K562 (cell line): ENCODE measurements at regions not wholly inside any gene's neighbourhood (a gene's known extent, or its start where the extent isn't known, plus 50 kb on each side); places are given as distances from the start of the nearest gene placed in this dataset.

Source experiments
- ATAC-seq: fragments of 200-7000 bp; cut with Tn5 transposase; 3 replicates; pipeline ENCODE4 v1.9.1; 2020; ENCODE audit warnings: moderate library complexity
- BruUV-seq: library from RNA; stranded (reverse); fragments of 400-500 nt; replicated peaks from 2 replicates; lab custom pipeline; 2021; lab: Mats Ljungman, UMichigan
- CTCF ChIA-PET: fragments of 300-600 bp; formaldehyde crosslinking; extraction: SDS; loops from one replicate; lab custom pipeline; 2021; ENCODE audit warnings: low intra/inter-chr PET ratio; lab: Yijun Ruan, JAX
- POLR2A ChIA-PET: fragments of 300-600, 350-650 bp; sonication (Branson Sonifier 250); formaldehyde crosslinking; extraction: SDS; loops from one replicate; lab custom pipeline; 2021; ENCODE audit warnings: antibody characterized with exemption, inconsistent platforms; lab: Yijun Ruan, JAX
- DNase-seq, 4 experiments: peaks; one replicate each; pipeline versions ENCODE4 v3.0.0 to v3.0.0-alpha.2; 2011 to 2018; ENCODE audit warnings: low spot score in 3 of 4, mixed read lengths in 3 of 4; ENCODE audit errors: extremely low read depth in 1 of 4
- FAIRE-seq: peaks from 2 replicates; lab custom pipeline; 2011; peaks lifted over from hg19 to GRCh38; lab: Jason Lieb, UNC
- H2AFZ ChIP-seq: 2 replicates; pipeline ENCODE4 v1.6.0; 2011; ENCODE audit warnings: low read depth, low read length, control low read depth, inconsistent platforms
- H3K27ac ChIP-seq: fragments of 200-600 bp; 3 replicates; pipeline ENCODE4 v1.8.0; 2011; ENCODE audit warnings: low read depth, mild to moderate bottlenecking, control low read depth, inconsistent platforms, low read length, moderate library complexity, mixed read lengths; ENCODE audit errors: extremely low read depth
- H3K27me3 ChIP-seq, 2 experiments: fragments of 300-600 bp in 1 of 2; 2 replicates in 1 of 2; 3 replicates in 1 of 2; pipeline versions ENCODE4 v1.6.0 to v1.8.0; 2011; ENCODE audit warnings: inconsistent platforms in 2 of 2, low read length in 2 of 2, mild to moderate bottlenecking in 1 of 2, mixed read lengths in 1 of 2, moderate library complexity in 1 of 2; ENCODE audit not compliant: control insufficient read depth in 2 of 2, insufficient read depth in 2 of 2
- H3K36me3 ChIP-seq: fragments of 300-600 bp; 3 replicates; pipeline ENCODE4 v1.8.0; 2011; ENCODE audit warnings: mild to moderate bottlenecking, low read length, inconsistent platforms; ENCODE audit not compliant: control insufficient read depth, insufficient read depth
- H3K4me1 ChIP-seq, 2 experiments: fragments of 200-600 bp in 1 of 2; replicated peaks in 1 of 2; 2 replicates in 1 of 2; 3 replicates in 1 of 2; pipeline versions ENCODE4 v1.5.1 to v1.8.0; 2011; ENCODE audit warnings: inconsistent platforms in 2 of 2, low read length in 2 of 2, mild to moderate bottlenecking in 1 of 2, mixed read lengths in 1 of 2, moderate library complexity in 1 of 2; ENCODE audit not compliant: control insufficient read depth in 2 of 2, insufficient read depth in 2 of 2
- H3K4me2 ChIP-seq: 2 replicates; pipeline ENCODE4 v1.6.1; 2011; ENCODE audit warnings: low read length, control low read depth, inconsistent platforms, mixed read lengths; ENCODE audit not compliant: insufficient read depth
- H3K4me3 ChIP-seq: fragments of 200-600 bp; sonication (generic), shearing (Covaris generic); 2 replicates; pipeline ENCODE4 v1.5.1; 2016; ENCODE audit warnings: control low read depth, inconsistent platforms
- H3K79me2 ChIP-seq: fragments of 200-600 bp; 3 replicates; pipeline ENCODE4 v1.8.0; 2011; ENCODE audit warnings: low read length, inconsistent platforms; ENCODE audit not compliant: control insufficient read depth, insufficient read depth
- H3K9ac ChIP-seq, 2 experiments: 2 replicates each; pipeline versions ENCODE4 v1.6.0 to v1.6.1; 2011; ENCODE audit warnings: low read depth in 2 of 2, low read length in 2 of 2, control low read depth in 1 of 2, inconsistent platforms in 1 of 2, mild to moderate bottlenecking in 1 of 2, mixed read lengths in 1 of 2; ENCODE audit not compliant: insufficient read depth in 1 of 2
- H3K9me1 ChIP-seq: one replicate; pipeline ENCODE4 v1.6.0; 2011; ENCODE audit warnings: inconsistent platforms, mild to moderate bottlenecking, low read length, moderate library complexity; ENCODE audit not compliant: control insufficient read depth, insufficient read depth
- H3K9me3 ChIP-seq: replicated peaks from 2 replicates; pipeline ENCODE4 v1.5.1; 2011; ENCODE audit warnings: low read depth, low read length, inconsistent platforms; ENCODE audit not compliant: control insufficient read depth, insufficient read depth
- H4K20me1 ChIP-seq: replicated peaks from 2 replicates; pipeline ENCODE4 v1.6.1; 2011; ENCODE audit warnings: low read length, inconsistent platforms, mixed read lengths; ENCODE audit not compliant: control insufficient read depth, insufficient read depth
- CREBBP ChIP-seq: IDR thresholded peaks from one replicate; pipeline ENCODE4 v1.6.1; 2012; ENCODE audit warnings: low read depth, mild to moderate bottlenecking, control low read depth, inconsistent platforms, low read length
- HNRNPH1 ChIP-seq: fragments of 200-400 bp; formaldehyde crosslinking; optimal IDR thresholded peaks from 2 replicates; pipeline ENCODE3; 2017; ENCODE audit warnings: low read depth, mild to moderate bottlenecking, low read length, moderate library complexity
- NRF1 ChIP-seq, 2 experiments: fragments of 450-650 bp; IDR thresholded peaks in 1 of 2; conservative IDR thresholded peaks in 1 of 2; 2 replicates each; pipeline ENCODE4 v1.6.1; 2014; ENCODE audit warnings: mild to moderate bottlenecking in 2 of 2
- RFX7 ChIP-seq: fragments of 250-450 bp; sonication (Bioruptor Pico); IDR thresholded peaks from 2 replicates; pipeline ENCODE4 v1.5.1; 2021; ENCODE audit warnings: mild to moderate bottlenecking
- SREBF2 ChIP-seq: sonication (generic); formaldehyde crosslinking; IDR thresholded peaks from 2 replicates; pipeline ENCODE4 v1.4.0; 2020; ENCODE audit warnings: mild to moderate bottlenecking, missing genetic modification reagents
- SRF ChIP-seq, 2 experiments: fragments of 250-450, 450-650 bp in 1 of 2; sonication (Bioruptor Pico) in 1 of 2; sonication (generic) in 1 of 2; formaldehyde crosslinking; IDR thresholded peaks; 2 replicates each; pipeline versions ENCODE4 v1.5.0 to v1.5.1; 2020 to 2022; ENCODE audit warnings: mild to moderate bottlenecking in 1 of 2, missing genetic modification reagents in 1 of 2
- TCFL5 ChIP-seq: fragments of 250-450 bp; sonication (Bioruptor Pico); conservative IDR thresholded peaks from 2 replicates; pipeline ENCODE4 v1.6.1; 2021; ENCODE audit warnings: mild to moderate bottlenecking, moderate library complexity, matching md5 sums
- ZFP1 ChIP-seq: fragments of 450-650 bp; formaldehyde crosslinking; IDR thresholded peaks from 2 replicates; pipeline ENCODE4 v1.4.0; 2020; ENCODE audit warnings: mild to moderate bottlenecking, mixed read lengths
- ZNF764 ChIP-seq: fragments of 250-450 bp; sonication (Bioruptor Pico); IDR thresholded peaks from 2 replicates; pipeline ENCODE4 v1.4.0; 2020; ENCODE audit warnings: low read depth, mild to moderate bottlenecking, moderate library complexity
- ZNF780A ChIP-seq: fragments of 250-450 bp; sonication (Bioruptor Pico); IDR thresholded peaks from 2 replicates; pipeline ENCODE4 v1.5.0; 2021; ENCODE audit warnings: mild to moderate bottlenecking
- in situ Hi-C: fragments of 300-500 bp; cut with MboI; formaldehyde crosslinking; loops from 4 replicates; pipeline ENCODE4 v1.15.0; 2018; ENCODE audit warnings: inconsistent platforms, mixed read lengths
- intact Hi-C: fragments of 100-400 bp; cut with micrococcal nuclease; formaldehyde crosslinking; loops from 2 replicates; pipeline ENCODE4 v1.14.2; 2022

DNA sequence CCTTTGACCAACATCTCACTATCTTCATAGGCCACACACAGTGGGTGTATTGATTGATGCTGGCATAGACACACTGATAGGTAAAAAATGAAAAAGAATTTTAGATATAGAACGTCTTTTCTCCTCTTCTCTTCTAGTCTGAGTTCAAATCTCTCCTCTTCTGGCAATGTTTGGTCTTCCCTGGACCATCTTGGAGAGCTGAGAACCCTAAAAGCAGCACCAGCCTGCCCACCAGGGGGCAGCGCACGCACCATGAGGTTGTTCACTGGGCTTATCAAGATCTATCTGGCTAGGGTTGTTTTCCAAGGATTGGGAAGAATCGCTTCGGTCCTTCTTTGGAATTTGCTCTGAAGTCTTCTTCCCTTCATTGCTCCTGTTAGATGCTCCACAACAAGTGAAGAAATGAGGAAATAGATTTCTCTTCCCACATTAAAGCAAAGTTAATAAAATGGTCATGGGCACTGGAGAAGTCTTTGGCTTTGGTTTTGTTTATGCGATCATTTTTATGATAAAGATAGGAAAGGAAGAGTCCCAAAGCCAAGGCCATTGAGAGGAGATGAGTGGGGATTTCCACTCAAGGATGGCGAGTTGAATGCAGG is 104.0 kb upstream of the OLIG2 start (continued):
- TF ChIP-seq ZNF780A (CRISPR knock-in tag) (no peak), SRF (CRISPR knock-in tag; IDR thresholded peaks at IDR 0.05) (peak in 1 of 2 experiments; percentile 73; a peak in 1 of 4 replicates), SREBF2 (CRISPR knock-in tag) (no peak), ZNF764 (CRISPR knock-in tag) (no peak)

DNA sequence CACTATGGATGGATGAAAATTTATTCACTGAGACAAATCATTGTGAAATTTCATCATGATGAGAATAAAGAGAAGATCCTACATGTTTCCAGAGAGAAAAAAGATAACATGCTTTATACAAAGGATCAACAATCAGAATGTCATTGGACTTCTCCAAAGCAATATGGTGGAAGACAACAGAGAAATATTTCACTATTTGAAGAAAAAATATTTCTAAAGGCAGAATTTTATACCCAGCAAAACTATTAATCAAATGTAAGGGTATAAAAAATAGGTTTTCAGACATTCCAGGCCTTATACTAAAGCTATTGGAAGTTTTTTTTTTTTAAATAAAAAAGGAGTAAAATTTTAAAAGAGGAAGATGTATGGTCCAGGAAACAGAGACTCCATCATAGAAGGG is 100.6 kb upstream of the OLIG2 start:
- FAIRE-seq (no peak), ATAC-seq (no peak)
- CTCF ChIA-PET = no interaction called here
- Histone ChIP-seq H3K36me3 (no peaks in the 10 kb centered on the region), H3K27ac (no peak overlapping the region), H3K27me3 (peaks cover 0 to 4% of the 10 kb centered on the region in 2 experiments; a peak in 3 of 5 replicates), H3K4me3 (no peak overlapping the region), H3K4me2 (no peak overlapping the region), H2AFZ (no peak overlapping the region), H3K9me1 (no peaks in the 10 kb centered on the region), H3K79me2 (no peaks in the 10 kb centered on the region)
- BruUV-seq = no TSS peak
- POLR2A ChIA-PET = no interaction called here
- in situ Hi-C loops = loop anchor here (10.0 kb wide), 1 partner anchor 520 kb away; no protein-coding TSS in a partner anchor
- TF ChIP-seq RFX7 (CRISPR knock-in tag) (no peak), NRF1 (conservative IDR thresholded peaks at IDR 0.05 in 1 of 2, IDR thresholded peaks at IDR 0.05 in 1 of 2) (no peak), CREBBP (no peak), TCFL5 (no peak), ZFP1 (CRISPR knock-in tag) (peak; percentile 62; the same call in 1 of the 2 replicates), HNRNPH1 (no peak)
- TF ChIP-seq, all 486 proteins: peak for 1
- Histone ChIP-seq H3K9ac (no peak overlapping the region), H3K4me1 (no peaks in the 10 kb centered on the region; a peak in 1 of 5 replicates), H3K9me3 (no peaks in the 10 kb centered on the region), H4K20me1 (no peaks in the 10 kb centered on the region)
- intact Hi-C loops = no loop called here
- no peak for DNase-seq
